ENCODE measurements at regions not wholly inside any gene's neighbourhood (a gene's known extent, or its start where the extent isn't known, plus 50 kb on each side); places are given as distances from the start of the nearest gene placed in this dataset.

- no peaks in the 10 kb centered on the region for H3K36me3 ChIP-seq (ENCODE audit: control insufficient read depth in 2 of 2, insufficient read depth in 2 of 2, low read length in 1 of 2)
- no TSS peak for BruUV-seq (replicated peaks)
- no peak for ATAC-seq
- H3K79me2 ChIP-seq (ENCODE audit: control insufficient read depth, insufficient read depth, low read length) = no peaks in the 10 kb centered on the region
- TF ChIP-seq ZSCAN29 (IDR thresholded peaks at IDR 0.05) (no peak), PKNOX1 (IDR thresholded peaks at IDR 0.05) (no peak), CEBPZ (IDR thresholded peaks at IDR 0.05; ENCODE audit: low read depth, low read length) (no peak), MTA2 (IDR thresholded peaks at IDR 0.05; ENCODE audit: low read depth) (no peak), EED (IDR thresholded peaks at IDR 0.05; ENCODE audit: low read depth) (no peak), ATF3 (IDR thresholded peaks at IDR 0.05; ENCODE audit: borderline replicate concordance, extremely low read depth, low read depth, low read length) (no peak), POLR2AphosphoS2 (IDR thresholded peaks at IDR 0.05; ENCODE audit: low read depth, low read length) (no peak)
- in situ Hi-C loops (cut with MboI) = no loop called here
- POLR2A ChIA-PET = no interaction called here
- CTCF ChIA-PET = no interaction called here
- FAIRE-seq = no peak
- no peak for DNase-seq (ENCODE audit: low read depth, low spot score)
- no peaks in the 10 kb centered on the region for H3K27me3 ChIP-seq (replicated peaks in 1 of 2; ENCODE audit: control insufficient read depth in 2 of 2, insufficient read depth in 2 of 2, low read length in 1 of 2)
- intact Hi-C loops (cut with micrococcal nuclease; ENCODE audit: unreplicated experiment) = no loop called here
- H4K20me1 ChIP-seq (ENCODE audit: control insufficient read depth, insufficient read depth) = no peaks in the 10 kb centered on the region
- no peak overlapping the region for H3K4me3 ChIP-seq
- H3K4me2 ChIP-seq (ENCODE audit: control insufficient read depth, insufficient read depth) = no peak overlapping the region
- H3K9me3 ChIP-seq (replicated peaks; ENCODE audit: control insufficient read depth, insufficient read depth, low read length) = no peaks in the 10 kb centered on the region
- H3K4me1 ChIP-seq (ENCODE audit: control insufficient read depth, insufficient read depth, low read length) = no peaks in the 10 kb centered on the region
- 33% methylated on average over 4 of the region's 4 CpGs for WGBS (ENCODE audit: insufficient coverage, insufficient replicate concordance, low lambda C conversion rate, missing lambda C conversion rate)
- RAD21 ChIA-PET (ENCODE audit: unreplicated experiment) = no interaction called here
- no peak overlapping the region for H3K9ac ChIP-seq (ENCODE audit: control insufficient read depth, insufficient read depth, low read length)
- SMC1A ChIA-PET (ENCODE audit: uncharacterized antibody, unreplicated experiment) = no interaction called here
- H2AFZ ChIP-seq (ENCODE audit: control insufficient read depth, low read depth, low read length) = no peak overlapping the region
- no peak overlapping the region for H3K27ac ChIP-seq (ENCODE audit: control insufficient read depth, insufficient read depth)
Measured at GRCh38 chr4:181559637-181560036, 683.6 kb upstream of the TENM3 start.

Measured in GM12878 (cell line).